ENCODE measurements at regions not wholly inside any gene's neighbourhood (a gene's known extent, or its start where the extent isn't known, plus 50 kb on each side); places are given as distances from the start of the nearest gene placed in this dataset.

DNA sequence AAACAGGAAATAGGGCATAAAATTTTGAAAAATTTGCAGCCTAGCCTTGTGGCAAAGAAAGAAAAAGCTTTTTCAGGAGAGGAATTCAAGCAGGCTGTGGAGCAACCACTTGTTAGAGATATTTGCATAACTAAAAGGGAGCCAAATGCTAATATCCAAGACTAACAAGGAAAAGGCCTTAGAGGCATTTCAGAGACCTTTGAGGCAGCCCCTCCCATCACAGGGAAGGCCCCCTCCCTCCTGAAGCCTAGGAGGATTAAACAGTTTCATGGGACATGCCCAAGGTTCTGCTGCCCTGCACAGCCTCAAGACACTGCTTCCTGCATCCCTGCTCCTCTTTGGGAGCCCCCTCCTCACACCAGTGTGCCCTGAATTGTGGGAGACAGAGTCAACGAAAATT, 275.4 kb upstream of the SFRP2 start:
- WGBS (ENCODE audit: insufficient coverage) = no CpG with 5 or more reads among the region's 1 CpG
- H3K4me3 Mint-ChIP-seq = no peak overlapping the region

DNA sequence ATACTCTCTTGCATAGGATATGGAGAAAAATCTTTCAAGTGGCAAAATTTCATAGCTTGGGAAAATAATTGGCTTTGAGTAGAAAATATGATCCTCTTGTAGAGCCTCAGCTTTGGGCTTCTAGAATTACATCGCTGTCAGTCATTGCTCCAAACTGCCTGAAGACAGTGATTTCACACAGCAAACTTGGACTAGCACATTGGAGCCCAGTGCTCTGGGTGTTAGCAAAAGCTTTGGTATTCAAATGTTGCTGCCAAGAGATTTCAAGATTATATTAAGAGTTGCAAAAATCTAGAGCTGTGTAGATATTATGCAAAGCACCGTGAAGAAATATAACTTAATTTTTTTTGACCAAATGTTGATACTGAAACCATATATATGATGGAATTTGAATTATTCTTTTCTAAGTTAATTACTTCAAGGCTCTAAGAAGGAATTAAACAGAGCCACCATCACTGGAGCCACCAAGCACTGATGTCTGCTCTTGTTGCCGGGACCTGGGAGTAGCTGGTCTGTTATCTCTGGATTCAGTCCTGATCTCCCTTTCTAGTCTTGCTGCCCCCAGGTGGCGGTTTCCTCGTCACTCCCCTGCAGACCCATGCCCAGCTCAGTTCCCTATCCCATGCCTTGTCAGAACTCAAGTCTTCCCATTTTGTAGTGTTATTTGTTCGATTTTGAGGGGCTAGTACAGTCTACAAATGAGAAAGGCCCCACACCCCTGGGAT, 260.7 kb upstream of the SFRP2 start:
- H3K4me1 Mint-ChIP-seq = no peaks in the 10 kb centered on the region
- no peak overlapping the region for H3K4me3 Mint-ChIP-seq
- Histone ChIP-seq H3K27me3 (ENCODE audit: control insufficient read depth, insufficient read depth, low read length) (no peaks in the 10 kb centered on the region), H3K36me3 (ENCODE audit: control insufficient read depth, insufficient read depth, low read length) (no peaks in the 10 kb centered on the region), H3K4me3 (ENCODE audit: low read length) (no peak overlapping the region), H3K4me1 (ENCODE audit: control insufficient read depth, insufficient read depth, low read length) (no peaks in the 10 kb centered on the region), H3K27ac (ENCODE audit: low read length) (no peak overlapping the region), H3K9me3 (ENCODE audit: control insufficient read depth, insufficient read depth, low read length) (no peaks in the 10 kb centered on the region)
- H3K27me3 Mint-ChIP-seq (ENCODE audit: low read depth in 2 of 2) = peaks cover 0 to 3% of the 10 kb centered on the region in 2 donors
- ATAC-seq (no peak), DNase-seq (peak in 1 of 2 donors; percentile 6)
- intact Hi-C loops (cut with micrococcal nuclease) = no loop called here
- TF ChIP-seq, protein P1, sequence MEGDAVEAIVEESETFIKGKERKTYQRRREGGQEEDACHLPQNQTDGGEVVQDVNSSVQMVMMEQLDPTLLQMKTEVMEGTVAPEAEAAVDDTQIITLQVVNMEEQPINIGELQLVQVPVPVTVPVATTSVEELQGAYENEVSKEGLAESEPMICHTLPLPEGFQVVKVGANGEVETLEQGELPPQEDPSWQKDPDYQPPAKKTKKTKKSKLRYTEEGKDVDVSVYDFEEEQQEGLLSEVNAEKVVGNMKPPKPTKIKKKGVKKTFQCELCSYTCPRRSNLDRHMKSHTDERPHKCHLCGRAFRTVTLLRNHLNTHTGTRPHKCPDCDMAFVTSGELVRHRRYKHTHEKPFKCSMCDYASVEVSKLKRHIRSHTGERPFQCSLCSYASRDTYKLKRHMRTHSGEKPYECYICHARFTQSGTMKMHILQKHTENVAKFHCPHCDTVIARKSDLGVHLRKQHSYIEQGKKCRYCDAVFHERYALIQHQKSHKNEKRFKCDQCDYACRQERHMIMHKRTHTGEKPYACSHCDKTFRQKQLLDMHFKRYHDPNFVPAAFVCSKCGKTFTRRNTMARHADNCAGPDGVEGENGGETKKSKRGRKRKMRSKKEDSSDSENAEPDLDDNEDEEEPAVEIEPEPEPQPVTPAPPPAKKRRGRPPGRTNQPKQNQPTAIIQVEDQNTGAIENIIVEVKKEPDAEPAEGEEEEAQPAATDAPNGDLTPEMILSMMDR (IDR thresholded peaks at IDR 0.05) = no peak
- peaks cover 6 to 7% of the 10 kb centered on the region in 2 donors for H3K9me3 Mint-ChIP-seq
- H3K36me3 Mint-ChIP-seq = peaks cover 8% of the 10 kb centered on the region
- WGBS (ENCODE audit: insufficient coverage) = 75% methylated on average over 5 of the region's 6 CpGs
- no peak overlapping the region for H3K27ac Mint-ChIP-seq

More for the DNA sequence above, 275.4 kb upstream of the SFRP2 start:
- H3K4me1 ChIP-seq (ENCODE audit: control insufficient read depth, insufficient read depth, low read length) = no peaks in the 10 kb centered on the region
- TF ChIP-seq, protein P1 (IDR thresholded peaks at IDR 0.05) = no peak
- no peak overlapping the region for H3K4me3 ChIP-seq (ENCODE audit: low read length)
- peaks cover 16% of the 10 kb centered on the region for H3K9me3 ChIP-seq (ENCODE audit: control insufficient read depth, insufficient read depth, low read length)
- intact Hi-C loops (cut with micrococcal nuclease) = no loop called here
- H3K27ac Mint-ChIP-seq = no peak overlapping the region
- H3K27me3 Mint-ChIP-seq (ENCODE audit: low read depth in 2 of 2) = no peaks in the 10 kb centered on the region
- no peaks in the 10 kb centered on the region for H3K36me3 ChIP-seq (ENCODE audit: control insufficient read depth, insufficient read depth, low read length)
- no peaks in the 10 kb centered on the region for H3K27me3 ChIP-seq (ENCODE audit: control insufficient read depth, insufficient read depth, low read length)
- peaks cover 10% of the 10 kb centered on the region for H3K36me3 Mint-ChIP-seq
- DNase-seq = no peak
- ATAC-seq = no peak
- H3K27ac ChIP-seq (ENCODE audit: low read length) = no peak overlapping the region
- H3K9me3 Mint-ChIP-seq = peaks cover 2 to 13% of the 10 kb centered on the region in 2 donors
- H3K4me1 Mint-ChIP-seq = no peaks in the 10 kb centered on the region

DNA sequence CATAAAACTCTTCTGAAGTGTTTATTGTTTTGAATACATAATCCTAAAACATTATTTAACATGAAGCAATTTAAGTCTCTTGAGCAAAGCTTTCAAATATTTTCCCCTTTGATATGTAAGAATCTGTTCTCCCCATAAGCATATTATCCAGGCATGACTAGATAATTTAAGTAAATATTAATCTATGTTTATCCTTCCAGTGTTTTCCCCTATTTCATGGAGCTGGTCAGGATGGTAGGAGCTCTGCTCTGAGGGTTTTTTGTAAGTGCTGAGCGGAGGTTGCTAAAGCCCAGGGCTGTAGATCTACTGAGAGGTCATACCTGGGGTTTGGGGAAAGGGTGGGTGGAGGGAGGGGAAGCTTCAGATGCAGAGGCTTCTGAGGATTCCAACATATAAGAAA, 258.9 kb upstream of the SFRP2 start:
- Histone ChIP-seq H3K36me3 (ENCODE audit: control insufficient read depth, insufficient read depth, low read length) (no peaks in the 10 kb centered on the region), H3K9me3 (ENCODE audit: control insufficient read depth, insufficient read depth, low read length) (no peaks in the 10 kb centered on the region), H3K27ac (ENCODE audit: low read length) (no peak overlapping the region), H3K4me1 (ENCODE audit: control insufficient read depth, insufficient read depth, low read length) (no peaks in the 10 kb centered on the region), H3K27me3 (ENCODE audit: control insufficient read depth, insufficient read depth, low read length) (no peaks in the 10 kb centered on the region), H3K4me3 (ENCODE audit: low read length) (no peak overlapping the region)
- ATAC-seq (no peak), DNase-seq (no peak)
- peaks cover 0 to 4% of the 10 kb centered on the region in 2 donors for H3K9me3 Mint-ChIP-seq
- H3K27me3 Mint-ChIP-seq (ENCODE audit: low read depth in 2 of 2) = peaks cover 0 to 3% of the 10 kb centered on the region in 2 donors
- intact Hi-C loops (cut with micrococcal nuclease) = no loop called here
- TF ChIP-seq, protein P1 (IDR thresholded peaks at IDR 0.05) = no peak
- H3K27ac Mint-ChIP-seq = no peak overlapping the region
- H3K4me3 Mint-ChIP-seq = no peak overlapping the region
- H3K4me1 Mint-ChIP-seq = no peaks in the 10 kb centered on the region
- WGBS (ENCODE audit: insufficient coverage) = 76% methylated on average over 1 of the region's 1 CpG
- no peaks in the 10 kb centered on the region for H3K36me3 Mint-ChIP-seq

Data from natural killer cell (primary cell).